HepG2 (cell line): ENCODE measurements at regions not wholly inside any gene's neighbourhood (a gene's known extent, or its start where the extent isn't known, plus 50 kb on each side); places are given as distances from the start of the nearest gene placed in this dataset.

ENCODE experiments used
- RAD21 ChIP-seq: fragments of 450-650 bp; formaldehyde crosslinking; IDR thresholded peaks from 2 replicates; pipeline ENCODE4 v1.5.0; 2020; ENCODE audit warnings: mild to moderate bottlenecking
- ZNF274 ChIP-seq: sonication (generic); formaldehyde crosslinking; IDR thresholded peaks from 2 replicates; pipeline ENCODE4 v1.5.1; 2020; ENCODE audit warnings: mild to moderate bottlenecking, missing genetic modification reagents
- TF ChIP-seq, protein P1 (sequence below): sonication (generic); formaldehyde crosslinking; IDR thresholded peaks from 2 replicates; pipeline ENCODE4 v1.5.0; 2020; ENCODE audit warnings: mild to moderate bottlenecking, missing genetic modification reagents, moderate library complexity

DNA sequence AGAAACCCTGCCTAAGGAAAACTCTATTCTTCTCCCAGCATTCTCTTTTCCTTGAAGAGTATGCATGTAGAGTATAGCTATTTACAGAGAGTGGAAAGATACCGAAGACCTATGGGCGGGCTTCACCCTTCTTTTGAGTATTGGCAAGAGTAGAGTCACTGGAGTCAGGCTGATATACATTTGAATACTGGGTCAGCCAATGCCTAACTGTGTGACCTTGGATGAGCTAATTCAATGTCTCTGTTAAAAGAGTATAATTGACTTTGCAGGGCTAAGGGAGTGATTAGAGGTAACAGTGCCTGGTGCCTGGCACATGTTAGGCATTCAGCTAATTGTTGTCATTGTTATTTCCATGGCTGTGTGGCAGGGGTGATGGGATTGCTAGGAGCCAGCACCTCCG, 75.6 kb downstream of the TUSC7 start:
- TF ChIP-seq ZNF274 (CRISPR knock-in tag), result no peak
- TF ChIP-seq RAD21 (CRISPR knock-in tag), result no peak
- TF ChIP-seq, protein P1, sequence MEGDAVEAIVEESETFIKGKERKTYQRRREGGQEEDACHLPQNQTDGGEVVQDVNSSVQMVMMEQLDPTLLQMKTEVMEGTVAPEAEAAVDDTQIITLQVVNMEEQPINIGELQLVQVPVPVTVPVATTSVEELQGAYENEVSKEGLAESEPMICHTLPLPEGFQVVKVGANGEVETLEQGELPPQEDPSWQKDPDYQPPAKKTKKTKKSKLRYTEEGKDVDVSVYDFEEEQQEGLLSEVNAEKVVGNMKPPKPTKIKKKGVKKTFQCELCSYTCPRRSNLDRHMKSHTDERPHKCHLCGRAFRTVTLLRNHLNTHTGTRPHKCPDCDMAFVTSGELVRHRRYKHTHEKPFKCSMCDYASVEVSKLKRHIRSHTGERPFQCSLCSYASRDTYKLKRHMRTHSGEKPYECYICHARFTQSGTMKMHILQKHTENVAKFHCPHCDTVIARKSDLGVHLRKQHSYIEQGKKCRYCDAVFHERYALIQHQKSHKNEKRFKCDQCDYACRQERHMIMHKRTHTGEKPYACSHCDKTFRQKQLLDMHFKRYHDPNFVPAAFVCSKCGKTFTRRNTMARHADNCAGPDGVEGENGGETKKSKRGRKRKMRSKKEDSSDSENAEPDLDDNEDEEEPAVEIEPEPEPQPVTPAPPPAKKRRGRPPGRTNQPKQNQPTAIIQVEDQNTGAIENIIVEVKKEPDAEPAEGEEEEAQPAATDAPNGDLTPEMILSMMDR (CRISPR knock-in tag), result no peak
